ENCODE measurements at regions not wholly inside any gene's neighbourhood (a gene's known extent, or its start where the extent isn't known, plus 50 kb on each side); places are given as distances from the start of the nearest gene placed in this dataset.
A peak's percentile ranks its signal among the peaks of the same experiment; 100 is the strongest.

DNA sequence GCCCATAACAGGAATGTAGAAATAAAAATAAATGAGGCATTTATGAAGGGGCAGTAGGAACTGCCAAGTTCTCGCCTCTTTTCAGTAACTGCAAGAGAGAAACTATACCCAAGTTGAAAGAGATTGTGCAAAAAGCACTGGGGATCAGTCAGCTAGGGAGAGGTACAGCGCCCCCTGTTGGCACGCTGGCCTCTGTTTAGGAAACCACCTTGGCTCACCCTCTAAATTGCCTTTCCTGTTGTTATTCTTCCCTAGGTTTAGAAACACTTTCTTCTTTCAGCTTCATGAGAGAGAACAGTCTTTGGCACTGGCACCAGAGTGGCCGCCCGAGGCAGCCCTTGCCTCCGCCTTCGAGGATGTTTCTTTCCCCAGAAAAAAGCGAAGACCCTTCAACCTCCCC is 348.5 kb downstream of the MID1IP1 start:
- intact Hi-C loops (cut with micrococcal nuclease), result no loop called here
- H3K4me3 Mint-ChIP-seq, result no peak overlapping the region
- TF ChIP-seq, protein P1, sequence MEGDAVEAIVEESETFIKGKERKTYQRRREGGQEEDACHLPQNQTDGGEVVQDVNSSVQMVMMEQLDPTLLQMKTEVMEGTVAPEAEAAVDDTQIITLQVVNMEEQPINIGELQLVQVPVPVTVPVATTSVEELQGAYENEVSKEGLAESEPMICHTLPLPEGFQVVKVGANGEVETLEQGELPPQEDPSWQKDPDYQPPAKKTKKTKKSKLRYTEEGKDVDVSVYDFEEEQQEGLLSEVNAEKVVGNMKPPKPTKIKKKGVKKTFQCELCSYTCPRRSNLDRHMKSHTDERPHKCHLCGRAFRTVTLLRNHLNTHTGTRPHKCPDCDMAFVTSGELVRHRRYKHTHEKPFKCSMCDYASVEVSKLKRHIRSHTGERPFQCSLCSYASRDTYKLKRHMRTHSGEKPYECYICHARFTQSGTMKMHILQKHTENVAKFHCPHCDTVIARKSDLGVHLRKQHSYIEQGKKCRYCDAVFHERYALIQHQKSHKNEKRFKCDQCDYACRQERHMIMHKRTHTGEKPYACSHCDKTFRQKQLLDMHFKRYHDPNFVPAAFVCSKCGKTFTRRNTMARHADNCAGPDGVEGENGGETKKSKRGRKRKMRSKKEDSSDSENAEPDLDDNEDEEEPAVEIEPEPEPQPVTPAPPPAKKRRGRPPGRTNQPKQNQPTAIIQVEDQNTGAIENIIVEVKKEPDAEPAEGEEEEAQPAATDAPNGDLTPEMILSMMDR (IDR thresholded peaks at IDR 0.05), result peak; percentile 72
- CTCF ChIA-PET, result interaction anchor here (1.1 to 1.8 kb wide), 8 partner anchors 10 to 398 kb away, joined by 3 to 8 read pairs (median 4); no protein-coding TSS in a partner anchor
- H3K9me3 Mint-ChIP-seq, result no peaks in the 10 kb centered on the region
- POLR2A ChIA-PET, result no interaction called here
- H3K27me3 Mint-ChIP-seq, result no peaks in the 10 kb centered on the region
- H3K27ac Mint-ChIP-seq, result no peak overlapping the region
- no peaks in the 10 kb centered on the region for H3K36me3 Mint-ChIP-seq (ENCODE audit: low read depth)
- ATAC-seq, result no peak
- peak; percentile 75 for DNase-seq
- H3K4me1 Mint-ChIP-seq (ENCODE audit: low read depth), result no peaks in the 10 kb centered on the region

DNA sequence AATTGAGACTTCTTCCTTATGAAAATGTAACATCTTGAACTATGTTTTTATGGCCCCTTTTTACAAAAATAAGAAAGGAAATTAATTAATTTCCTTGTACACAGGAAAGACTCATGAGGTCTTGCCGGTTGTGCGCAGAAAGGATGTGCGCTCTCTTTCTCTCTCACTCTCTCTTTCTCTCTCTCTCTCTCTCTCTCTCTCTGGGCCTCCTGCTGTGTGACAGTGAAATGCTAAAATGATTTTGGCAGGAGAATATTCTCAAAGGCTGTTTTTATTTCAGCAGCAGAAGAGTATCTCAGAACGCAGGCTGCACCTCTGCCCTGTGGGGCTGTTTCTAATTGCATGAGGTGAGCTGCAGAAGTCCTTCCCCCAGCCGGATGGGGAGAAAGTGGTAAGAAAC is 349.0 kb downstream of the MID1IP1 start:
- no peak overlapping the region for H3K4me3 Mint-ChIP-seq
- CTCF ChIA-PET, result interaction anchor here (1.1 to 1.8 kb wide), 6 partner anchors 9 to 399 kb away, joined by 3 to 6 read pairs (median 4); no protein-coding TSS in a partner anchor
- H3K9me3 Mint-ChIP-seq, result no peaks in the 10 kb centered on the region
- intact Hi-C loops (cut with micrococcal nuclease), result no loop called here
- no peaks in the 10 kb centered on the region for H3K27me3 Mint-ChIP-seq
- POLR2A ChIA-PET, result no interaction called here
- ATAC-seq (no peak), DNase-seq (no peak)
- no peaks in the 10 kb centered on the region for H3K36me3 Mint-ChIP-seq (ENCODE audit: low read depth)
- TF ChIP-seq, protein P1 (IDR thresholded peaks at IDR 0.05), result no peak
- no peak overlapping the region for H3K27ac Mint-ChIP-seq
- no peaks in the 10 kb centered on the region for H3K4me1 Mint-ChIP-seq (ENCODE audit: low read depth)

DNA sequence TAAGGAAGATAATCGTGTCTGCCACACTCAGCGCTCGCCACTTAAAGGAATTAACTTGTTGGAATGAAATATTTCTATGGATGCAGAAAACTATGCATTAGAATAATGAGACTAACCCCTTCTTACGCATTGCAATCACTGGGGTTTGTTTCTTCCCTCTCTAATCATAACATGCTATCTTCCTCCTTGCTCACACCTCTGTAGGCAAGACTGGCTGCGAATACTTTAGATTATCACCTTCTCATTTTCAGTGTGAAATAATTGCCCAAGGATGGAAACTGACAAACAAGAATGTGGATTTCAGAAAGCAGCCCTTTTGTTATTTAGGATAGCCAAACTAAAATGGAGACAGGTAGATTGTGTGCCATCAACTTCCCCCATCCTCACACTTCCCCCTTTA is 349.4 kb downstream of the MID1IP1 start:
- intact Hi-C loops (cut with micrococcal nuclease), result no loop called here
- Mint-ChIP-seq H3K9me3 (no peaks in the 10 kb centered on the region), H3K36me3 (ENCODE audit: low read depth) (no peaks in the 10 kb centered on the region), H3K4me3 (no peak overlapping the region), H3K27me3 (no peaks in the 10 kb centered on the region), H3K27ac (no peak overlapping the region), H3K4me1 (ENCODE audit: low read depth) (no peaks in the 10 kb centered on the region)
- TF ChIP-seq, protein P1 (IDR thresholded peaks at IDR 0.05), result no peak
- ATAC-seq (no peak), DNase-seq (no peak)
- ChIA-PET CTCF (interaction anchor here (1.5 kb wide), 1 partner anchor 9 kb away, joined by 6 read pairs; no protein-coding TSS in a partner anchor), POLR2A (no interaction called here)

DNA sequence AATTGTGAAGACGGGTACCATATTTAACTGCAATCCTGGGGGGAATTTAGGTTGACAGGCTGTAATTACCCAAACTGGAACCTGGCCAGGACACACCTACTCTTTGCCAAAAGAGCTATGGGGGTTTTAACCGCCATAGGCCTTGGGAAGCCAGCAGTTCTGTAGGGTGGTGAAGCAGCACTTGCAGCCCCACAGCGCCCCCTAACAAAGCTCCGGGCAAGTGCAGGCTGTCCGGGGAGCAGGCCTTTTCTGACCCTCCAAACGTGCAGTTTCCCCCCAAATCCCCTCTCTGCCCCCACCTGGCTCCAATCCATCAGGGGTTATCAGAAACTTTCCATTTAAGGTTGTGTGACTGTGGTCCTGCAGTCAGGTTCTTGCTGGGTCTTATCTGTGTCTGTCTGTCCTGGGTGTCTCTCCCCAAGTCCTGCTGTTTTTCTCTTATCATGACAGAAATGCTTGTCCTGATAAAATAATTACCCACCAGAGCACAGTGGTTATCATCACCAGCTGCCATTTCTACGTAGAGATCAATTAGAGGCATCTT is 350.9 kb downstream of the MID1IP1 start:
- ChIA-PET CTCF (interaction anchor here (0.6 to 1.8 kb wide), 12 partner anchors 17 to 1112 kb away, joined by 3 to 6 read pairs (median 4); no protein-coding TSS in a partner anchor), POLR2A (no interaction called here)
- Mint-ChIP-seq H3K4me3 (no peak overlapping the region), H3K27me3 (no peaks in the 10 kb centered on the region), H3K4me1 (ENCODE audit: low read depth) (no peaks in the 10 kb centered on the region), H3K27ac (no peak overlapping the region), H3K36me3 (ENCODE audit: low read depth) (no peaks in the 10 kb centered on the region), H3K9me3 (no peaks in the 10 kb centered on the region)
- DNase-seq, result peak; percentile 62
- intact Hi-C loops (cut with micrococcal nuclease), result no loop called here
- TF ChIP-seq, protein P1 (IDR thresholded peaks at IDR 0.05), result peak; percentile 31
- ATAC-seq, result no peak

DNA sequence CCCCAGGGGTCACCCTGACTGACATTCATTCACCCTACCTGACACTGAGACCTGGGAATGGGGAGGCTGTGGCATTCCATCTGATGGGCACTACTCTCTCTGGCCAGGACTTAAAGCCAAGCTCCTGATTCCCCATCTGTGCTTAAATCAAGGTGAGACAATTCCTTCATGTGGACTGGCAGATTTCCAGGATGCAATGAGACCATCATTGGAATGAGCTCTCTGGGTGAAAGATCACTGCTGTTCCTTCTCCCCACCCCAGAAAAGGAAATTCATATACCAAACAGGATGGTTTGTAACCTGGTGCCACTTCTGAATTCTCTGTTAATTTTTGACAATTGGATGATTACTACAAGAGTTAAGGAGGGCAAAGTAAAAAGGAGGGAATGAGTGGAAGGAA is 354.8 kb downstream of the MID1IP1 start:
- TF ChIP-seq, protein P1 (IDR thresholded peaks at IDR 0.05), result no peak
- DNase-seq (no peak), ATAC-seq (no peak)
- no peaks in the 10 kb centered on the region for H3K9me3 Mint-ChIP-seq
- no peak overlapping the region for H3K27ac Mint-ChIP-seq
- ChIA-PET POLR2A (no interaction called here), CTCF (no interaction called here)
- H3K4me1 Mint-ChIP-seq (ENCODE audit: low read depth), result peaks cover 9% of the 10 kb centered on the region
- no peak overlapping the region for H3K4me3 Mint-ChIP-seq
- intact Hi-C loops (cut with micrococcal nuclease), result no loop called here
- no peaks in the 10 kb centered on the region for H3K36me3 Mint-ChIP-seq (ENCODE audit: low read depth)
- no peaks in the 10 kb centered on the region for H3K27me3 Mint-ChIP-seq
